SU-DHL-6 (cell line): ENCODE measurements at regions not wholly inside any gene's neighbourhood (a gene's known extent, or its start where the extent isn't known, plus 50 kb on each side); places are given as distances from the start of the nearest gene placed in this dataset.

Experiments used
- H2AFZ ChIP-seq: fragments of 200-600 bp; sonication (generic); 2 replicates; pipeline ENCODE4 v1.6.1; 2014; ENCODE audit warnings: low read depth, mild to moderate bottlenecking, moderate library complexity, mixed read lengths, antibody characterized with exemption, low read length; ENCODE audit not compliant: severe bottlenecking
- H3F3A ChIP-seq: fragments of 200-600 bp; shearing (Covaris generic); 2 replicates; pipeline ENCODE4 v1.6.0; 2016; ENCODE audit warnings: antibody characterized with exemption, mild to moderate bottlenecking; ENCODE audit not compliant: insufficient read depth
- H3K27ac ChIP-seq: fragments of 200-600 bp; sonication (generic); 2 replicates; pipeline ENCODE4 v1.5.1; 2016; ENCODE audit warnings: low read depth, mild to moderate bottlenecking, low read length, moderate library complexity, mixed read lengths
- H3K27me3 ChIP-seq: fragments of 200-600 bp; sonication (generic), shearing (Covaris generic); 2 replicates; pipeline ENCODE4 v1.6.0; 2014; ENCODE audit warnings: mild to moderate bottlenecking, low read length
- H3K36me3 ChIP-seq: fragments of 200-600 bp; sonication (generic); 2 replicates; pipeline ENCODE4 v1.6.1; 2014; ENCODE audit warnings: mild to moderate bottlenecking, low read length, mixed read lengths
- H3K4me2 ChIP-seq: fragments of 300-600, 200-600 bp; shearing (Covaris generic), sonication (generic); 2 replicates; pipeline ENCODE4 v1.6.0; 2014; ENCODE audit warnings: low read length, low read depth, mild to moderate bottlenecking; ENCODE audit not compliant: poor library complexity, severe bottlenecking
- H3K4me3 ChIP-seq: fragments of 200-600 bp; sonication (generic); 2 replicates; pipeline ENCODE4 v1.5.1; 2014; ENCODE audit warnings: antibody characterized with exemption, low read length, mild to moderate bottlenecking, mixed read lengths; ENCODE audit not compliant: insufficient read depth, poor library complexity, severe bottlenecking
- H3K79me2 ChIP-seq: fragments of 200-600 bp; sonication (generic); 2 replicates; pipeline ENCODE4 v1.6.1; 2014; ENCODE audit warnings: mild to moderate bottlenecking, low read length, moderate library complexity; ENCODE audit not compliant: insufficient read depth
- H3K9ac ChIP-seq: fragments of 200-600 bp; sonication (generic); 2 replicates; pipeline ENCODE4 v1.7.0; 2014; ENCODE audit warnings: mild to moderate bottlenecking, low read length
- H3K9me2 ChIP-seq: fragments of 200-600 bp; sonication (generic); replicated peaks from 2 replicates; pipeline ENCODE4 v1.6.1; 2014; ENCODE audit warnings: low read length; ENCODE audit not compliant: insufficient read depth
- H3K9me3 ChIP-seq: fragments of 200-600 bp; sonication (generic); 2 replicates; pipeline ENCODE4 v1.6.1; 2014; ENCODE audit warnings: low read length, mixed read lengths; ENCODE audit not compliant: insufficient read depth
- H4K20me1 ChIP-seq: fragments of 200-600 bp; sonication (generic); 2 replicates; pipeline ENCODE4 v1.6.1; 2014; ENCODE audit warnings: low read depth, mild to moderate bottlenecking, antibody characterized with exemption, low read length, moderate library complexity, mixed read lengths
- EZH2phosphoT487 ChIP-seq: fragments of 200-600 bp; sonication (generic), shearing (Covaris generic); conservative IDR thresholded peaks from 2 replicates; pipeline ENCODE4 v1.6.1; 2018; ENCODE audit warnings: mild to moderate bottlenecking, antibody characterized with exemption, low read length, moderate library complexity, mixed read lengths
- TF ChIP-seq, protein P1 (sequence below): fragments of 200-600 bp; sonication (generic); IDR thresholded peaks from one replicate; pipeline ENCODE4 v1.5.1; 2017; ENCODE audit warnings: antibody characterized with exemption, mild to moderate bottlenecking, low read length, moderate library complexity; ENCODE audit not compliant: insufficient read depth, poor library complexity, severe bottlenecking

DNA sequence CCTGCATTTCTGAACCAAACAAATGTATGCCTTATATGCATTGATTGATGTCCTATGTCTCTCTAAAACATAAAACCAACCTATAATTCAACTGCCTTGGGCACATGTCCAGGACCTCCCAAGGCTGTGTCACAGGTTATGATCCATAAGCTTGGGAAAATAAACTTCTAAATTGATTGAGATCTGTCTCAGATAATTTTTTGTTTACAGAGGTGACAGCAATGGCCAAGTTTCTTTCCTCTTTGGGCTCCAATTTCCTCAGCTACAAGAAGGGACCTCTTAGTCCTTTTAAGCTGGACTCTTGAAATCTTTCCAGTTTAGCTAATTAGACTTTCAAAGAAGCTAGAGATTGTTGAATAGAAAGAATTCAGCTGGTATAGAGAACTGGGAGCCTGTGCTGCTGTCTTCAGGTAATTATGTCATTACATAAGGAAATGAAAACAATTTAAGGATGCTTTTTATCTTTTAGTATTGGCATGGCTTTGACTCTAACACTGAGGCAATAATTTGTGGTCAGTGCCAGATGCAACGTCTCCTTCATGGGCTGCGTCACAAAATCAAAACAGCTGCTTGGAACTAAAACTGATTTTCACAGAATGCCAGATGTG lies 412.1 kb upstream of the TRIB2 start:
- Histone ChIP-seq H3K9me2 (no peaks in the 10 kb centered on the region), H3K27me3 (no peaks in the 10 kb centered on the region), H3K79me2 (no peaks in the 10 kb centered on the region), H3F3A (no peaks in the 10 kb centered on the region), H3K4me3 (no peak overlapping the region), H3K9ac (no peak overlapping the region), H3K9me3 (no peaks in the 10 kb centered on the region; the same call in 1 of the 2 replicates), H2AFZ (no peak overlapping the region), H3K4me2 (no peak overlapping the region), H3K27ac (no peak overlapping the region), H4K20me1 (no peaks in the 10 kb centered on the region), H3K36me3 (no peaks in the 10 kb centered on the region)
- TF ChIP-seq, protein P1, sequence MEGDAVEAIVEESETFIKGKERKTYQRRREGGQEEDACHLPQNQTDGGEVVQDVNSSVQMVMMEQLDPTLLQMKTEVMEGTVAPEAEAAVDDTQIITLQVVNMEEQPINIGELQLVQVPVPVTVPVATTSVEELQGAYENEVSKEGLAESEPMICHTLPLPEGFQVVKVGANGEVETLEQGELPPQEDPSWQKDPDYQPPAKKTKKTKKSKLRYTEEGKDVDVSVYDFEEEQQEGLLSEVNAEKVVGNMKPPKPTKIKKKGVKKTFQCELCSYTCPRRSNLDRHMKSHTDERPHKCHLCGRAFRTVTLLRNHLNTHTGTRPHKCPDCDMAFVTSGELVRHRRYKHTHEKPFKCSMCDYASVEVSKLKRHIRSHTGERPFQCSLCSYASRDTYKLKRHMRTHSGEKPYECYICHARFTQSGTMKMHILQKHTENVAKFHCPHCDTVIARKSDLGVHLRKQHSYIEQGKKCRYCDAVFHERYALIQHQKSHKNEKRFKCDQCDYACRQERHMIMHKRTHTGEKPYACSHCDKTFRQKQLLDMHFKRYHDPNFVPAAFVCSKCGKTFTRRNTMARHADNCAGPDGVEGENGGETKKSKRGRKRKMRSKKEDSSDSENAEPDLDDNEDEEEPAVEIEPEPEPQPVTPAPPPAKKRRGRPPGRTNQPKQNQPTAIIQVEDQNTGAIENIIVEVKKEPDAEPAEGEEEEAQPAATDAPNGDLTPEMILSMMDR, result no peak
- TF ChIP-seq EZH2phosphoT487, result no peak

- H3K27me3 ChIP-seq, result no peaks in the 10 kb centered on the region
- H3K9me3 ChIP-seq, result no peaks in the 10 kb centered on the region
- H3K9me2 ChIP-seq, result no peaks in the 10 kb centered on the region
- H3K27ac ChIP-seq, result no peak overlapping the region
- H2AFZ ChIP-seq, result no peak overlapping the region
- H3F3A ChIP-seq, result no peaks in the 10 kb centered on the region
- H4K20me1 ChIP-seq, result no peaks in the 10 kb centered on the region
- no peak overlapping the region for H3K9ac ChIP-seq
- no peak overlapping the region for H3K4me3 ChIP-seq
- no peaks in the 10 kb centered on the region for H3K79me2 ChIP-seq
- no peaks in the 10 kb centered on the region for H3K36me3 ChIP-seq
- TF ChIP-seq EZH2phosphoT487, result no peak
- TF ChIP-seq, protein P1, result no peak
- no peak overlapping the region for H3K4me2 ChIP-seq
These were observed 410.8 kb upstream of the TRIB2 start for GRCh38 chr2:12305931-12306330.

GRCh38 chr2:12310399-12310798 lies 406.3 kb upstream of the TRIB2 start:
- Histone ChIP-seq H3K27me3 (no peaks in the 10 kb centered on the region), H3K79me2 (no peaks in the 10 kb centered on the region), H3F3A (no peaks in the 10 kb centered on the region), H3K4me3 (no peak overlapping the region), H2AFZ (no peak overlapping the region), H3K9me3 (no peaks in the 10 kb centered on the region), H3K9me2 (no peaks in the 10 kb centered on the region), H3K36me3 (no peaks in the 10 kb centered on the region), H4K20me1 (no peaks in the 10 kb centered on the region), H3K27ac (no peak overlapping the region), H3K9ac (no peak overlapping the region), H3K4me2 (no peak overlapping the region)
- TF ChIP-seq EZH2phosphoT487, result no peak
- TF ChIP-seq, protein P1, result no peak
